Prostate gland (tissue), 2 donors: ENCODE measurements at regions not wholly inside any gene's neighbourhood (a gene's known extent, or its start where the extent isn't known, plus 50 kb on each side); places are given as distances from the start of the nearest gene placed in this dataset.

ENCODE experiments used
- DNase-seq: peaks from one replicate; pipeline ENCODE4 v3.0.0-alpha.2; 2019; ENCODE audit warnings: low spot score
- H3K27ac ChIP-seq, 2 donors: fragments of 200-600 bp; sonication (generic); 2 replicates each; pipeline ENCODE4 v1.5.1; 2017 to 2019
- H3K27me3 ChIP-seq: fragments of 200-600 bp; sonication (generic); replicated peaks from 2 replicates; pipeline ENCODE4 v1.5.1; 2019; ENCODE audit not compliant: insufficient read depth
- H3K36me3 ChIP-seq, 2 donors: fragments of 200-600 bp; sonication (generic); 1 replicate in 1 of 2; 2 replicates in 1 of 2; pipeline versions ENCODE4 v1.5.1 to v1.8.1; 2017 to 2019
- H3K4me1 ChIP-seq: fragments of 200-600 bp; sonication (generic); replicated peaks from 2 replicates; pipeline ENCODE4 v1.5.1; 2019
- H3K4me3 ChIP-seq, 2 donors: fragments of 200-600 bp; sonication (generic); 2 replicates each; pipeline ENCODE4 v1.5.1; 2017 to 2019
- H3K9me3 ChIP-seq: fragments of 200-600 bp; sonication (generic); 2 replicates; pipeline ENCODE4 v1.5.1; 2017
- CTCF ChIP-seq, 4 experiments: fragments of 200-600 bp in 2 of 4; fragments of 450-650 bp in 2 of 4; sonication (generic) in 2 of 4; IDR thresholded peaks; 1 replicate in 3 of 4; 2 replicates in 1 of 4; pipeline ENCODE4 v1.5.1; 2016 to 2019; ENCODE audit warnings: antibody characterized with exemption in 4 of 4, mild to moderate bottlenecking in 2 of 4, moderate library complexity in 2 of 4
- POLR2A ChIP-seq: fragments of 450-650 bp; IDR thresholded peaks from one replicate; pipeline ENCODE4 v1.6.1; 2016; ENCODE audit warnings: antibody characterized with exemption, mild to moderate bottlenecking
- POLR2AphosphoS5 ChIP-seq: sonication (generic); formaldehyde crosslinking; IDR thresholded peaks from one replicate; pipeline ENCODE4 v1.6.1; 2017; ENCODE audit warnings: antibody characterized with exemption
- WGBS: methylation state at CpG from one replicate; pipeline ENCODE4 v1.1.5; 2018; 5-methylcytosine and 5-hydroxymethylcytosine counted together
- intact Hi-C: fragments of 100-400 bp; cut with DNase I; formaldehyde crosslinking; loops from one replicate; pipeline ENCODE4 v1.14.2; 2022

- intact Hi-C loops: no loop called here
- Histone ChIP-seq H3K36me3 (no peaks in the 10 kb centered on the region), H3K27ac (no peak overlapping the region), H3K4me1 (no peaks in the 10 kb centered on the region), H3K4me3 (no peak overlapping the region), H3K9me3 (no peaks in the 10 kb centered on the region), H3K27me3 (no peaks in the 10 kb centered on the region)
- TF ChIP-seq POLR2A: no peak
- no peak for TF ChIP-seq CTCF (IDR thresholded peaks at IDR 0.05)
- TF ChIP-seq POLR2AphosphoS5: no peak
- 78% methylated on average over 11 of the region's 13 CpGs for WGBS
- DNase-seq: no peak
Measured at GRCh38 chr5:1663186-1663585, 136.5 kb downstream of the MRPL36 start.

GRCh38 chr5:1662559-1663085 lies 137.0 kb downstream of the MRPL36 start:
- TF ChIP-seq CTCF (IDR thresholded peaks at IDR 0.05) (no peak), POLR2A (no peak)
- Histone ChIP-seq H3K27me3 (no peaks in the 10 kb centered on the region), H3K4me1 (no peaks in the 10 kb centered on the region), H3K4me3 (no peak overlapping the region), H3K36me3 (no peaks in the 10 kb centered on the region), H3K9me3 (no peaks in the 10 kb centered on the region), H3K27ac (no peak overlapping the region)
- WGBS: 87% methylated on average over 20 of the region's 20 CpGs
- intact Hi-C loops: no loop called here
- no peak for DNase-seq

DNA sequence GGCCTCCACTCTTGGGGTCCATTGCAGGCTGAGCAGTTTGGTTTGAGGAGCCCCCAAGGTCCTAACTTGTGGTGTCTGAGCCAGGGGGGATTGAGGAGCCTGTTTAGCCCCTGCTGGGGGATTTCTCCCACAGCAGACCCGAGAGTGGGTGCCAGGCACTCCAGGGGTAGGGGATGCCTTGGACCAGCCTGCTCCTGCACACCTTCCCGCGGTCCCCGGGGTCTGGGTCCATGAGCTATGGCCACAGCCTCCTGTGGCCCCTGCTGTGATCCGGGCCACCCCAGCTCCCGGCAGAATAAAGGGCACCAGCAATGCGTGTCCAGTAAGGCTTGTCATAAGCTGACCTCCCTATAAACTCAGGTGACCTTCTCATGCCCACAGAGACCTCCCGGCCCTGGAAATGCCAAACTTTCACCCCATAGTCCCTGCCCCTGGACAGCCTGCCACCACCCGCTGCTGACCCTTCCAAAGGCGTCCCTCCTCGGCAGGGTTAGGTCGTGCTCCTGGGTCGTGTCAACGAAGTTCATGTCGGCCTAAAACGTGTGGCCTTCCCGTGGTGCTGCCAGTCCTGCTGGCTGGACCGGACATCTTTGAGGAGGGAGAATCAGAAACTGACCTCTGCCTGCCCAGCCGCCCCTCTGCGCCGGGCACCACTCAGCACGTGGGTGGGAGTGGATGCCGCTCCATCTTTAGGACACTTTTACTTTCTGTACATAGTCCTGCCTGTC lies 137.6 kb downstream of the MRPL36 start:
- Histone ChIP-seq H3K27me3 (no peaks in the 10 kb centered on the region), H3K4me1 (no peaks in the 10 kb centered on the region), H3K36me3 (no peaks in the 10 kb centered on the region), H3K4me3 (no peak overlapping the region), H3K27ac (no peak overlapping the region), H3K9me3 (no peaks in the 10 kb centered on the region)
- 84% methylated on average over 23 of the region's 23 CpGs for WGBS
- TF ChIP-seq CTCF (IDR thresholded peaks at IDR 0.05) (no peak), POLR2AphosphoS5 (no peak), POLR2A (no peak)
- intact Hi-C loops: no loop called here
- no peak for DNase-seq

GRCh38 chr5:1661311-1661710 lies 137.6 kb upstream of the LPCAT1 start:
- TF ChIP-seq POLR2AphosphoS5: no peak
- no peak for TF ChIP-seq POLR2A
- TF ChIP-seq CTCF (IDR thresholded peaks at IDR 0.05): no peak
- Histone ChIP-seq H3K27me3 (no peaks in the 10 kb centered on the region), H3K4me1 (no peaks in the 10 kb centered on the region), H3K27ac (no peak overlapping the region), H3K4me3 (no peak overlapping the region), H3K9me3 (no peaks in the 10 kb centered on the region), H3K36me3 (no peaks in the 10 kb centered on the region)
- intact Hi-C loops: no loop called here
- 79% methylated on average over 13 of the region's 13 CpGs for WGBS
- no peak for DNase-seq

- H3K4me1 ChIP-seq: no peaks in the 10 kb centered on the region
- 79% methylated on average over 10 of the region's 10 CpGs for WGBS
- no peaks in the 10 kb centered on the region for H3K9me3 ChIP-seq
- DNase-seq: no peak
- H3K27me3 ChIP-seq: no peaks in the 10 kb centered on the region
- H3K4me3 ChIP-seq: no peak overlapping the region
- no peaks in the 10 kb centered on the region for H3K36me3 ChIP-seq
- intact Hi-C loops: no loop called here
- TF ChIP-seq POLR2AphosphoS5: no peak
- no peak for TF ChIP-seq CTCF (IDR thresholded peaks at IDR 0.05)
- no peak for TF ChIP-seq POLR2A
- H3K27ac ChIP-seq: no peak overlapping the region
Measured at GRCh38 chr5:1660511-1660910, 136.8 kb upstream of the LPCAT1 start.
